HEK293 (cell line): ENCODE measurements at regions not wholly inside any gene's neighbourhood (a gene's known extent, or its start where the extent isn't known, plus 50 kb on each side); places are given as distances from the start of the nearest gene placed in this dataset.

Source experiments
- CTCF ChIA-PET: fragments of 350-600 bp; formaldehyde crosslinking; extraction: SDS; loops from one replicate; lab custom pipeline; 2021; ENCODE audit warnings: antibody characterized with exemption; lab: Yijun Ruan, JAX
- POLR2A ChIA-PET: fragments of 300-600 bp; formaldehyde crosslinking; extraction: SDS; loops from one replicate; lab custom pipeline; 2020; ENCODE audit warnings: antibody characterized with exemption, inconsistent platforms; lab: Yijun Ruan, JAX
- H3K27ac ChIP-seq: fragments of 200-500 bp; sonication (Bioruptor generic); 2 replicates; pipeline ENCODE4 v1.5.1; 2014; ENCODE audit warnings: low read depth, low read length, control low read depth, inconsistent platforms; ENCODE audit errors: extremely low read depth
- H3K36me3 ChIP-seq, 2 experiments: fragments of 200-500 bp in 1 of 2; sonication (Bioruptor generic) in 1 of 2; 1 replicate in 1 of 2; 2 replicates in 1 of 2; pipeline ENCODE4 v1.5.1; 2014 to 2017; ENCODE audit warnings: inconsistent platforms in 2 of 2, low read length in 2 of 2; ENCODE audit not compliant: control insufficient read depth in 2 of 2, insufficient read depth in 1 of 2
- H3K4me1 ChIP-seq: fragments of 200-500 bp; sonication (Bioruptor generic); 2 replicates; pipeline ENCODE4 v1.5.1; 2014; ENCODE audit warnings: mild to moderate bottlenecking, low read length, inconsistent platforms; ENCODE audit not compliant: control insufficient read depth, insufficient read depth
- H3K4me3 ChIP-seq: 2 replicates; pipeline ENCODE4 v1.5.1; 2011; ENCODE audit warnings: low read depth, mild to moderate bottlenecking, control low read depth, low read length, moderate library complexity
- H3K9me3 ChIP-seq: fragments of 200-500 bp; sonication (Bioruptor generic); 2 replicates; pipeline ENCODE4 v1.5.1; 2014; ENCODE audit warnings: low read depth, low read length, inconsistent platforms; ENCODE audit not compliant: control insufficient read depth, insufficient read depth
- RBAK ChIP-seq: fragments of 450-650 bp; formaldehyde crosslinking; IDR thresholded peaks from 2 replicates; pipeline ENCODE4 v1.5.1; 2016; ENCODE audit warnings: missing biosample characterization, missing genetic modification characterization
- SALL2 ChIP-seq: fragments of 450-650 bp; formaldehyde crosslinking; IDR thresholded peaks from 2 replicates; pipeline ENCODE4 v1.5.0; 2017; ENCODE audit warnings: missing biosample characterization, mild to moderate bottlenecking, missing genetic modification characterization, borderline replicate concordance
- SETDB1 ChIP-seq: IDR thresholded peaks from one replicate; pipeline ENCODE4 v1.6.1; 2017; ENCODE audit warnings: mild to moderate bottlenecking, low read length, moderate library complexity, mixed read lengths; ENCODE audit not compliant: insufficient read length
- TRIM28 ChIP-seq: IDR thresholded peaks from 2 replicates; pipeline ENCODE4 v1.6.1; 2011; ENCODE audit warnings: low read length, control low read depth, borderline replicate concordance
- TSHZ1 ChIP-seq: fragments of 450-650 bp; formaldehyde crosslinking; IDR thresholded peaks from 2 replicates; pipeline ENCODE4 v1.5.1; 2016; ENCODE audit warnings: missing biosample characterization, missing genetic modification characterization, borderline replicate concordance
- ZNF132 ChIP-seq: fragments of 450-650 bp; formaldehyde crosslinking; IDR thresholded peaks from 2 replicates; pipeline ENCODE4 v1.5.1; 2017; ENCODE audit warnings: missing biosample characterization, missing genetic modification characterization, borderline replicate concordance
- ZNF138 ChIP-seq: fragments of 450-650 bp; formaldehyde crosslinking; IDR thresholded peaks from 2 replicates; pipeline ENCODE4 v1.5.1; 2016; ENCODE audit warnings: missing biosample characterization, missing genetic modification characterization, borderline replicate concordance
- ZNF148 ChIP-seq: fragments of 450-650 bp; formaldehyde crosslinking; IDR thresholded peaks from 2 replicates; pipeline ENCODE4 v1.5.0; 2017; ENCODE audit warnings: missing biosample characterization, missing genetic modification characterization, borderline replicate concordance
- ZNF155 ChIP-seq: fragments of 450-650 bp; formaldehyde crosslinking; IDR thresholded peaks from 2 replicates; pipeline ENCODE4 v1.5.1; 2016; ENCODE audit warnings: missing biosample characterization, missing genetic modification characterization
- ZNF24 ChIP-seq: fragments of 450-650 bp; formaldehyde crosslinking; IDR thresholded peaks from 2 replicates; pipeline ENCODE4 v1.5.1; 2016; ENCODE audit warnings: missing biosample characterization, missing genetic modification characterization
- ZNF654 ChIP-seq: fragments of 450-650 bp; formaldehyde crosslinking; IDR thresholded peaks from 2 replicates; pipeline ENCODE4 v1.5.1; 2016; ENCODE audit warnings: low read depth, missing biosample characterization, missing genetic modification characterization
- ZNF670 ChIP-seq: fragments of 450-650 bp; formaldehyde crosslinking; IDR thresholded peaks from 2 replicates; pipeline ENCODE4 v1.5.1; 2016; ENCODE audit warnings: missing biosample characterization, missing genetic modification characterization, low read depth
- ZNF837 ChIP-seq: fragments of 450-650 bp; formaldehyde crosslinking; IDR thresholded peaks from 2 replicates; pipeline ENCODE4 v1.5.1; 2016; ENCODE audit warnings: missing biosample characterization, missing genetic modification characterization

GRCh38 chr13:62360609-62361008 lies 945.0 kb upstream of the PCDH20 start (continued):
- TF ChIP-seq RBAK (tag by site-specific recombination) (no peak), SALL2 (tag by site-specific recombination) (no peak)

- Histone ChIP-seq H3K36me3 (no peaks in the 10 kb centered on the region), H3K27ac (no peak overlapping the region), H3K4me3 (no peak overlapping the region), H3K4me1 (no peaks in the 10 kb centered on the region), H3K9me3 (no peaks in the 10 kb centered on the region)
- ChIA-PET POLR2A (no interaction called here), CTCF (interaction anchor here (0.7 to 2.4 kb wide), 10 partner anchors 10 to 346 kb away, joined by 3 to 17 read pairs (median 4); no protein-coding TSS in a partner anchor)
- TF ChIP-seq ZNF132, result no peak
- TF ChIP-seq ZNF148, result no peak
- no peak for TF ChIP-seq ZNF24 (tag by site-specific recombination)
- TF ChIP-seq ZNF670 (tag by site-specific recombination), result no peak
- peak; percentile 95 for TF ChIP-seq SETDB1
- TF ChIP-seq ZNF837 (tag by site-specific recombination), result no peak
These were observed 942.9 kb upstream of the PCDH20 start for GRCh38 chr13:62358646-62358932.

- POLR2A ChIA-PET, result no interaction called here
- H3K4me3 ChIP-seq, result no peak overlapping the region
- TF ChIP-seq SETDB1, result peak; percentile 99
- no peak for TF ChIP-seq TSHZ1 (tag by site-specific recombination)
- no peak for TF ChIP-seq ZNF138
- peak; percentile 65 for TF ChIP-seq ZNF654 (tag by site-specific recombination)
- peak; percentile 99; the same call in 1 of the 2 replicates for TF ChIP-seq TRIM28
- TF ChIP-seq, all 188 proteins: peak for 3
- no peaks in the 10 kb centered on the region for H3K9me3 ChIP-seq
- H3K4me1 ChIP-seq, result no peaks in the 10 kb centered on the region
- CTCF ChIA-PET, result interaction anchor here (0.6 to 2.4 kb wide), 11 partner anchors 9 to 345 kb away, joined by 3 to 17 read pairs (median 3); no protein-coding TSS in a partner anchor
- no peaks in the 10 kb centered on the region for H3K36me3 ChIP-seq
- H3K27ac ChIP-seq, result no peak overlapping the region
These were observed 942.4 kb upstream of the PCDH20 start for GRCh38 chr13:62357887-62358645.

- CTCF ChIA-PET, result interaction anchor here (1.9 to 2.4 kb wide), 2 partner anchors 36 to 236 kb away, joined by 8 to 17 read pairs; no protein-coding TSS in a partner anchor
- Histone ChIP-seq H3K36me3 (no peaks in the 10 kb centered on the region), H3K4me1 (no peaks in the 10 kb centered on the region), H3K9me3 (no peaks in the 10 kb centered on the region), H3K4me3 (no peak overlapping the region), H3K27ac (no peak overlapping the region)
- POLR2A ChIA-PET, result no interaction called here
- TF ChIP-seq ZNF155 (tag by site-specific recombination), result no peak
These were observed 941.3 kb upstream of the PCDH20 start for GRCh38 chr13:62356977-62357376.
